KOPT-K1 (cell line): ENCODE measurements at regions not wholly inside any gene's neighbourhood (a gene's known extent, or its start where the extent isn't known, plus 50 kb on each side); places are given as distances from the start of the nearest gene placed in this dataset.

Experiments
- H3K27ac ChIP-seq: fragments of 200-600 bp; sonication (generic); 2 replicates; pipeline ENCODE4 v1.5.1; 2016; ENCODE audit warnings: antibody characterized with exemption, mild to moderate bottlenecking, low read depth, low read length; ENCODE audit not compliant: poor library complexity, severe bottlenecking
- H3K36me3 ChIP-seq: fragments of 200-600 bp; sonication (generic); 2 replicates; pipeline ENCODE4 v1.5.1; 2017; ENCODE audit warnings: antibody characterized with exemption, mild to moderate bottlenecking, low read length, moderate library complexity; ENCODE audit not compliant: insufficient read depth
- H3K9me3 ChIP-seq: fragments of 200-600 bp; sonication (generic); 2 replicates; pipeline ENCODE4 v1.5.1; 2017; ENCODE audit warnings: antibody characterized with exemption, low read length, mild to moderate bottlenecking; ENCODE audit not compliant: insufficient read depth, poor library complexity, severe bottlenecking

DNA sequence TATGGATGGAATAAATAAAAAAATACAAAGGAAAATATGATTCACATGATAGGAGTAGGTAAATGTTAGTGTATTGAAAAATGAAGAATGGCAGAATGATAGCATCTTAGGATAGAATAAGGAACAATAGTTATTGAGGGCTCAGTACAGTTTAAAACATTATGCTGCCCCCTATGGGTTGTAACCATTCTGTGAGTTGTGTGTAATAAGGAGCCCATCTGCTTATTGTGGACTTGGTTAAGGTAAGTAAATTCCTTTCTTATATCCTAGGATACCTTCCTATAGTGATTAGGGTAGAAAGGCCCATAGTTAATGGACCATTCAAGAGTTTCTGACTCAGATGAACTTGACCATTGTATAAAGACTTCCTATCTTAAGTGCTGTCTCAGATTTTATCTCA is 195.8 kb downstream of the PDHA2 start:
- Histone ChIP-seq H3K36me3 (no peaks in the 10 kb centered on the region), H3K9me3 (no peaks in the 10 kb centered on the region), H3K27ac (no peak overlapping the region)

DNA sequence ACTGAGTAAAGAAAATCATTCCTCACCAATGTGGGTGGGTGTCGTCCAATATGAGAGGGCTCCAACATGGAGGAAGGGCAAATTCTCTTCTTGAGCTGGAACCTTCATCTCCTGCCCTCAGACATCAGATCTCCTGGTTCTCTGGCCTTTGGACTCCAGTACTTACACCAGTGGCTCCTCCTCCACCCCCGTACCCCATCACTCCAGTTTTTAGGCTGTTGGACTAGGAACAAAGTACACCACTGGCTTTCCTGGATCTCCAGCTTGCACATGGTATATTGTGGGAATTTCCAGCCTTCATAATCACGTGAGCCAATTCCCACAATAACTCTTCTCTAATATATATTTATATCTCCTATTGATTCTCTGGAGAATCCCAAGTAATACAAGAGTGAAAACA is 196.9 kb downstream of the PDHA2 start:
- Histone ChIP-seq H3K9me3 (no peaks in the 10 kb centered on the region), H3K27ac (no peak overlapping the region), H3K36me3 (no peaks in the 10 kb centered on the region)

DNA sequence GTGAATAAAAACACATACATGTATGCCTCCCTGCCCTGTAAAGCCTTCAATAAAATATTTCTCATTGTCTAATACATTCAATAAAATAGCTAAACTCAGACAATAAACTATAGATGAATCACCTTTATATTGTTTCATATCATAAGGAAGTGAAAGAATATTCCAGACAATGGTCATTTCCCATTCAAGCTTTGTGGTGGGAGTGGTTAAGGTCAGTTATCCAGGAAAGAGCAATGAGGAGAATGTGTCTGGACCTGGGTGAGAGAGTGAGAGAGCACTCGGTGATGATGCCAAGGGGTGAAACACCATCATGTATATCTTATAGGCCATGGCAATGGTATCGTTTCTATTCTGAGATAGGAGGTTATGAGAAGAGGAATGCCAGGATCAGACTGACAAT is 197.8 kb downstream of the PDHA2 start:
- Histone ChIP-seq H3K9me3 (no peaks in the 10 kb centered on the region), H3K36me3 (no peaks in the 10 kb centered on the region), H3K27ac (no peak overlapping the region)

DNA sequence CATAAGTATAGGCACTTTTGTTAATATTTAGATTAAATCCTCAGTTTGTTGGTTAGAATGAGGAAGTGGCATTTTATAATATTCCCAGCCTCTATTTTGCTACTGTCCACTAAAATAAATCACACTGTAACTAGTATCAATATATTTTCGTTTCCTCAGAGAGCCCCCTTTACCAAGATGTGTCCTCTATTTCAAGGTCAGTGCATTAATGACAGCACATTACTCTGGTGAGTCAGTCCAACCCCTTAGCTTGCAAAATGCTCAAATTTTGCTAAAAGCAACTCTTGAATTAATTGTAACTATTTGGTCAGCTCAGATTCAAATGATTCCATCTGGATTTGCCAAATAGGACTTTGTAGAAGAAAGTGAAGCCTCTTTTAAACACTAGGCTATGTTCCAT is 199.3 kb downstream of the PDHA2 start:
- no peak overlapping the region for H3K27ac ChIP-seq

DNA sequence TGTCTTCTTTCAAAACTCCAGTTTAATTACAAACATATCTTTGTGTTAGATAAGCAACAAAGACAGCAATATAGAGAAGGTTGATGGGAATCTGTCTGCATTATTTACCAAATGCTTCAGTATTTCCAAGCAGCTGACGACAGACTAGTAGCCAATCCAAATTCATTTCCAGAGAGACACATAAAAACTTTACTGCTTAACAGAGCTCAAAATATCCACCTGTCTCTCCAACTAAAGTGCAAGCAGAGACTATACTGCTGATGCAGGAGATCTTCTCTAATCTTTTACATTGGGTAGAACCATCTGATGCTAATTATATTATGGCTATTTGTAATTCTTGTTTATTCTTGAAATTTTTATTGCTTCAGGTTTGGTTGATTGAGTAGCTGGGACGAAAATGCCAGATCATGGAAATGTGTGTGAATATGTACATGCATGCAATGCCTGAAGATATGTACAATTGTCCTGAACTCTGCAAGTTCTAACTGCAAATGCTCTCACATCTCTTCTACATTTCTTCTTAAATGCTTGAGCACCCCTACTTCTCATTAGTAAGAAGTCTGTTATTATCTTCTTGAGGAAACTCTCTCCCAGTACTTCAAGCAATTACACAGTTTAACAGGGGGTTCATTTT is 200.0 kb downstream of the PDHA2 start:
- no peaks in the 10 kb centered on the region for H3K9me3 ChIP-seq
- no peak overlapping the region for H3K27ac ChIP-seq
- no peaks in the 10 kb centered on the region for H3K36me3 ChIP-seq

More for the DNA sequence above, 199.3 kb downstream of the PDHA2 start:
- Histone ChIP-seq H3K36me3 (no peaks in the 10 kb centered on the region), H3K9me3 (no peaks in the 10 kb centered on the region)

DNA sequence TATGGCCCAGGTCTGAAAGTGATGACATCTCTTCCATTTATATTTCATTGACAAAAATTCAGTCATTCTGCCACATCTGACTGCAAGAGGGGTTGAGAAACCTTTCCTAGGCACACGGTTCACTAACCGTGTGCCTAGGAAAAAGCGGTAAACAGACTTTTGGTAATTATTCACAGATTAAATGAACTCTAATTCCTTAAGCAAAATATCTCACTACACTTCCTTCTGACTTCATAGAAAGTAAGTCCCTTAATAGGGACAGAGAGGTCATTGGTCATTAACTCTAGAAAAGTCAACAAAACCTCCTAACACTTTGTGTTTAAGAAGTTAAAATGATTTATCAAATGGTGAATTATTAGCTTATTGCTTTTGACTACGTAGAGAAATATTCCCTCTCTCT is 205.1 kb downstream of the PDHA2 start:
- Histone ChIP-seq H3K9me3 (no peaks in the 10 kb centered on the region), H3K36me3 (no peaks in the 10 kb centered on the region), H3K27ac (no peak overlapping the region)

DNA sequence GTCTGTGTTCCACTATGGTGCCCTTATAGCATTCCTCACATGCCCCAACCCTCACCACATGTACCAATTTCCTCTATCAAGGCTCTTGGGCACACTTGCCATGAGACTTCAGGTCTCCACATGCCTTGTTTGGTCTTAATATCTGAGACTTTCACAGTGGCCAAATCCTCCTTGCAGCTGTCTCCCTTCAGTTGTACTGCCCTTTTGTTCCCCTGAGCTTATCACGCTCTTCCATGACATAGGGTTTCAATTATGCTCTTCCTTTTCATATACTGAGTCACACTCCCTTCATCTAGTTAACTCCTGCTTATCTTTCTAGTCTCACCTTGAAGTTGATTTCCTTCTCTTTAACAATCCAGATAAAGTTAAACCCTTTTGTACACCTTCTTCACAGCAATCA is 212.9 kb downstream of the PDHA2 start:
- Histone ChIP-seq H3K27ac (no peak overlapping the region), H3K36me3 (no peaks in the 10 kb centered on the region), H3K9me3 (no peaks in the 10 kb centered on the region)

DNA sequence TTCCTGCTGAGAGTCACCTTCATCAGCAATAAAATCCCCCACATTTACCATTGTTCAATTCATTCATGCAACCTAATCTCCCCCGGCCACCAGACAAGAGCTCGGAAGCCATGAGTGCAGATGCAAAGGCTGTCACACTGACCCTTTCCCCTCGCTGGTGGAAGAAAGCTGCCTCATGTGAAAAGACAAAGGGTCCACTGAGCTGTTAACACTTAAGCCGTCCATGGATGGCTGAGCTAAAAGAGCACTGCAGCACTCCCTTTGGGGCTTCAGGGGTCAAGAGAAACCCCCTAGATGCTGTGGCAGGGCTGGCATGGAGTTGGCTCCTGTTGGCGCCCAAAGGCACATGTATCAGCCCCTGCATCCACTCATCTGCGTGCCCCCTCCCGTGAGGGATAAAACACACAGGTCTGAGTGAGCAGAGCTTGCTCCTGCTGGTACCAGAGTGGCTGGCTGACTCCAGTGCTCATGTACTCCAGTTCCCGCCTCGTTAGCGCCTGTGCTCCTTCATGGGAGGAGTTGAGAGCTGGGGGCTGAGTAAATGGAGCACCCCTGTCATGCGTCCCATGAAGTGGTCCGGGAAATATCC is 216.5 kb downstream of the PDHA2 start:
- no peak overlapping the region for H3K27ac ChIP-seq
- no peaks in the 10 kb centered on the region for H3K36me3 ChIP-seq
- no peaks in the 10 kb centered on the region for H3K9me3 ChIP-seq

DNA sequence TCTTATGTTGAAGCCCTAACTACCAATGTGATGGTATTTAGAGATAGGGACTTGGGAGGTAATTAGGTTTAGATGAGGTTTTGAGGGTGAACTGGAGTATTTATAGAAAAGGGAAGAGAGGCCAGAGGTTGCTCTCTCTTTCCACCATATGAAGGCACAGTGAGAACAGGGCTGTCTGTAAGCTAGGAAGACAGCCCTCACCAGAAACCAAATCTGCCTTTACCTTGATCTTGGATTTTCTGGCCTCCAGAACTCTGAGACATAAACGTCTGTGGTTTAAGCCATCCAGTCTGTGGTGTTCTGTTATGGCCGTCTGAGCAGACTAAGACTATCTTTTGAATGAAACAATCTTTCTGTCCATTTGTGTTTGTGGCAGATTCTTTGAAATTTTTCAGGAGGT is 223.7 kb downstream of the PDHA2 start:
- no peaks in the 10 kb centered on the region for H3K9me3 ChIP-seq
- H3K36me3 ChIP-seq, result no peaks in the 10 kb centered on the region
- no peak overlapping the region for H3K27ac ChIP-seq

DNA sequence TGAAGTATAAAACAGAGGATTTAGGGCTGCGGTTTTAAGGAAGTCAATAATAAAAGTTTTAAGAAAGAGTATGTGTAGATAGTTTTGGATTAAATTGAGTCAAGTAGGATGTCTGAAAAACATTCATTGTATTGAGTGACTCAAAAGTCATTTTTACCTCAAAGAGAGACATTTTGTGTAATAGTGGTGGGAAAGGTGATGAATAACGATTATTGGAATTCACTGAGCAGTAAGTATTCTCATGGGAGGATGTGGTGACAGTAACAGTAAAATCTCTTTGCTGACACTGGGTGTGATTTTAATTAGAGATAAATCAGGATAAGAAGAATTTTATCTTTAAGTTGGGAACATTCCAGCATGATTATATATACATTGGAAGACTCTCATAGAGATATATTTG is 233.6 kb downstream of the PDHA2 start:
- Histone ChIP-seq H3K27ac (no peak overlapping the region), H3K36me3 (no peaks in the 10 kb centered on the region), H3K9me3 (no peaks in the 10 kb centered on the region)

DNA sequence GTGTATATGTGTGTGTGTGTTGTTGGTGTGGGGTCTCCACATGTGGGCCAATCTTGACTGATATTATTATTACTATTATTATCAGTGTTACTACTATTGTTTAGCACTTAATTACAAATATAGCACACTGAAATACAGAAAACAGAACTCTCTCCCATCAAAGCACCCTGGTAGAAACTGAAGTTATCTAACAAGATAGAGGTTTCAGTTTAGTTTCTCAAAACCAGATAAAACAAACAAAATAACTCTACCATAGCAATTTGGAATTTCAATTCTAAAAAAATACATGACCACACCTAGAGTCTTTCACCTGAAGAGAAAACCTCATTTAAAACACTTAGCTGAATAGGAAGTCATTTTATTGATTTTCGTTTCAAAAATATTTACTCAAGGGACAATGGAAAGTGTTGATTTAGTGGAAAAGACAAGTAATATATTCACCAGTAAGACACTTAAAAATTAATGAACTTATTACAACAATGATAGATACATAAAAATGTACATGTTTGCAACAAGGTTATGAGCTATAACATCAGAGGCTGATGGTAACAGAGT is 252.3 kb downstream of the PDHA2 start:
- Histone ChIP-seq H3K27ac (no peak overlapping the region), H3K36me3 (no peaks in the 10 kb centered on the region), H3K9me3 (no peaks in the 10 kb centered on the region)

DNA sequence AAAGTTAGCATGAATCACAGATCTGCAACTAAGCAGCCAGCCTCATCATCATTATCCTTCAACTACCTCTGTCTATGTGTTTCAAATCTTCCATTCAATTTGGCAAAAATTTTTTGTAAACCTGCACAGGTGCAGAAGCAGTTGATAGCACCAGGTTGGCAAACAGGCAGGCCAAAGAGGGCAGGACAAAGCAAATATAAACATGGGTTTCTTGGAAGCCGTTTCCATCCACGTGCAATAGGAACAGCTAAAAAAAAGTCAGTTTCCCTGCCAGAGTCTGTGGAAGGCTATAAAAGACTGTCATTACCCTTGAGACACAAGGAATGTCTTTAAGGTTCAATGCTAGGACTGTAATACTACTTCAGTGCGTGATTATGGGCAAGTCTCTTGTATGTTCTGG is 253.2 kb downstream of the PDHA2 start:
- Histone ChIP-seq H3K27ac (no peak overlapping the region), H3K9me3 (no peaks in the 10 kb centered on the region), H3K36me3 (no peaks in the 10 kb centered on the region)

DNA sequence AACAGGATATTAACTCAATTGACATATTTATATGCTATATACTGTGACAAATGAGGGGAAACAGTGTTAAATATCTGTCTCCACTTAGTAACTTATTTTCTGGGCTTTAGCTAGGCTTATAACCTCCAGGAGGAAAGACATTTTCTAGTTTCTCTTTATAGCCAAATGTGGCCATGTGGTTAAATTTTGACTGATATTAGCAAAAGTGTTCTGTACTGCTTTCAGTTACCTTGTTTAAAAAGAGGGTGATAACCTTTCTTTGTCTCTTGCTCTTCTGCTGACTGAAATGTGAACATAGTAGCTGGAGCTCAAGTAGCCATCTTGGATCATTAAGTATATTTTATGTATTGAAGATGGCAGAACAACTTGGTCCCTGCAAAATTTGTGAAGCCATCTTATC is 253.7 kb downstream of the PDHA2 start:
- H3K9me3 ChIP-seq, result no peaks in the 10 kb centered on the region
- H3K27ac ChIP-seq, result no peak overlapping the region
- H3K36me3 ChIP-seq, result no peaks in the 10 kb centered on the region

DNA sequence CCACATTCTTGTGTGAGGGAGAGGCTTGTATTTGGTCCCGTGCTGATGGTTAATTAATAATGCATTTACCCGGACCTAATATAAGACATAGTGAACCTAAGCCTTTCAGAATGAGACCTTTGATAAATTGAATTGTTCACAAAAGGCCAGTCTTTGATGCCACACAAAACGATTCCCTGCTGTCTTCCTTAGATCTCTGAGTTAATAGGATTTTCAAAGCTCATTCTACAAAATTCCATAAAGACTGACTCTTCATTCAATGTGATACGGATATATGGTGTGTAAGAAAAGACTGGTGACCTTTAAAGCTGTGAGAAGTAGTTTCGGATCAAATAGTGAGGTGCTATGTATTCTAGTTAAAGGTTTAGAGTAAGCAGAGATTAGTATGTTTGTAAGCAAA is 254.3 kb downstream of the PDHA2 start:
- Histone ChIP-seq H3K27ac (no peak overlapping the region), H3K36me3 (no peaks in the 10 kb centered on the region), H3K9me3 (no peaks in the 10 kb centered on the region)

DNA sequence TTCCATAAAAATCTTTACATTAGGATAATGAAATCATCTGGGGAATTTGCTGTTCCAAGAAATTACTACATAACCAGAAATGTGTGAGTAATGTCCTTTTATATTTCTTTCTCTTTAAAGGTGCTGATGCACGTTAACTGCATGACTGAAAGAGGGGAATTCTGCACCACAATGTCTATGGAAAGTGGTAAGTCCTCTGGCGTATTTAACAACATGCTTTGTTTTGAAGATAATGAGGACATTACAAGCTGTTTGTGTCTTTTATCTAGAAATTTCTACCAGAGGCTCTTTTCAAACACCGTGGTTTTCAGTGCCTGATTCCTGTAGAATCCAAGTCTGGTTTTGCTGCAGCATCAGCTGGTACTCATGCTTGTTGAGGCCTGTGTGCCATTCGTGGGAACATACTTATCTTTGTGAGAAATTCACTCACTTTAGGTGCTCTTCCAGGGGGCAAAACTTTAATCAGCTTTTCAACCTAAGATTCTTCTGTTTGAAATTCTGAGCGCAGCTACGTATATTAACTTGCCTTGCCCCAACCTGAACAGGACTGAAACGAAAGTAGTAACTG is 257.2 kb downstream of the PDHA2 start:
- H3K9me3 ChIP-seq, result no peaks in the 10 kb centered on the region
- H3K27ac ChIP-seq, result no peak overlapping the region
- H3K36me3 ChIP-seq, result no peaks in the 10 kb centered on the region

DNA sequence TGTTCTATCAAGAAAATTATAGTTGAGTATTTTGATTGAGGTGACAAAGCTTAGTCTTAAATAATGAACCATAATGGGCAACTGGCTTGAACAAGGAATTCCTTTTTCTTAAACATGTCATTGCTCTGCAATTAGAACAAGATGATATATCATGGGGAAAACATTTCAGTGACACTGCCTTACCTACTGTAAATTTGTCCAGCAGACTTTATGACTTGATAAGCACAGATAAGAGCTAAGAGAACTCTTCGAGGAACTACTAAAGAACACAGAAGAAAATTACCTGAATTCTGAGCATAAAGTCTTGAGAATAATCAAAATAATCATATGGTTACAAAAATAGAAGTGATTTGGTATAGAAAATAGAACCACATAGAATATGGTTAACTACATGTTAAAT is 257.8 kb downstream of the PDHA2 start:
- H3K36me3 ChIP-seq, result no peaks in the 10 kb centered on the region
- no peaks in the 10 kb centered on the region for H3K9me3 ChIP-seq
- no peak overlapping the region for H3K27ac ChIP-seq
